Naive thymus-derived CD4-positive, alpha-beta T cell (primary cell): ENCODE measurements at regions not wholly inside any gene's neighbourhood (a gene's known extent, or its start where the extent isn't known, plus 50 kb on each side); places are given as distances from the start of the nearest gene placed in this dataset.
A peak's percentile ranks its signal among the peaks of the same experiment; 100 is the strongest.

Experiments used
- ATAC-seq: fragments of 150-1000 bp; cut with Tn5 transposase; 2 replicates; pipeline ENCODE4 v1.10.0; 2021; ENCODE audit warnings: mild to moderate bottlenecking, moderate library complexity
- CTCF ChIA-PET: fragments of 350-600 bp; sonication (Branson Sonifier 250); formaldehyde crosslinking; loops from one replicate; lab custom pipeline; 2021; ENCODE audit warnings: antibody characterized with exemption; lab: Charles Lee
- POLR2A ChIA-PET: fragments of 350-600 bp; sonication (Branson Sonifier 250); formaldehyde crosslinking; loops from one replicate; lab custom pipeline; 2021; ENCODE audit warnings: antibody characterized with exemption, inconsistent platforms; lab: Charles Lee
- DNase-seq, 9 donors: peaks; one replicate each; pipeline versions ENCODE4 v3.0.0 to v3.0.0-alpha.2; 2020 to 2022; ENCODE audit warnings: mixed read lengths in 1 of 9
- H3K27ac ChIP-seq: one replicate; pipeline ENCODE4 v1.7.0; 2013; ENCODE audit warnings: mild to moderate bottlenecking, low read depth, low read length, moderate library complexity
- H3K27me3 ChIP-seq, 2 donors: one replicate each; pipeline ENCODE4 v1.7.0; 2013; ENCODE audit warnings: low read length in 2 of 2, mild to moderate bottlenecking in 2 of 2, moderate library complexity in 2 of 2; ENCODE audit not compliant: control insufficient read depth in 2 of 2, insufficient read depth in 2 of 2
- H3K36me3 ChIP-seq, 3 experiments: 1 replicate in 2 of 3; 2 replicates in 1 of 3; pipeline ENCODE4 v1.7.0; 2013; ENCODE audit warnings: low read length in 3 of 3, mild to moderate bottlenecking in 3 of 3, moderate library complexity in 1 of 3; ENCODE audit not compliant: insufficient read depth in 3 of 3, control insufficient read depth in 2 of 3
- H3K4me1 ChIP-seq, 2 donors: one replicate each; pipeline ENCODE4 v1.7.0; 2013; ENCODE audit warnings: low read length in 2 of 2, mild to moderate bottlenecking in 2 of 2, moderate library complexity in 1 of 2; ENCODE audit not compliant: control insufficient read depth in 2 of 2, insufficient read depth in 2 of 2
- H3K4me3 ChIP-seq: 2 replicates; pipeline ENCODE4 v1.7.0; 2013; ENCODE audit warnings: mild to moderate bottlenecking, low read length
- H3K9me3 ChIP-seq, 3 experiments: 1 replicate in 2 of 3; 2 replicates in 1 of 3; pipeline ENCODE4 v1.7.0; 2013; ENCODE audit warnings: low read length in 3 of 3; ENCODE audit not compliant: control insufficient read depth in 2 of 3
- H3K27ac Mint-ChIP-seq, 9 donors: one replicate each; pipeline ENCODE4 v1.8.0; 2020 to 2022; ENCODE audit warnings: mixed read lengths in 9 of 9, mild to moderate bottlenecking in 8 of 9, moderate library complexity in 5 of 9, inconsistent platforms in 2 of 9
- H3K27me3 Mint-ChIP-seq, 5 donors: one replicate each; pipeline ENCODE4 v1.8.0; 2021 to 2022; ENCODE audit warnings: mixed read lengths in 5 of 5, mild to moderate bottlenecking in 1 of 5
- H3K36me3 Mint-ChIP-seq, 5 donors: one replicate each; pipeline ENCODE4 v1.8.0; 2020 to 2022; ENCODE audit warnings: mixed read lengths in 5 of 5, mild to moderate bottlenecking in 3 of 5, inconsistent platforms in 1 of 5
- H3K4me1 Mint-ChIP-seq, 7 donors: one replicate each; pipeline ENCODE4 v1.8.0; 2020 to 2022; ENCODE audit warnings: mixed read lengths in 7 of 7, mild to moderate bottlenecking in 3 of 7, inconsistent platforms in 1 of 7
- H3K4me3 Mint-ChIP-seq, 10 donors: one replicate each; pipeline ENCODE4 v1.8.0; 2020 to 2022; ENCODE audit warnings: mild to moderate bottlenecking in 10 of 10, mixed read lengths in 10 of 10, moderate library complexity in 6 of 10, inconsistent platforms in 2 of 10
- H3K9me3 Mint-ChIP-seq, 11 donors: one replicate each; pipeline ENCODE4 v1.8.0; 2020 to 2022; ENCODE audit warnings: mixed read lengths in 11 of 11, mild to moderate bottlenecking in 4 of 11, inconsistent platforms in 1 of 11, moderate library complexity in 1 of 11
- intact Hi-C, 2 donors: fragments of 100-400 bp; cut with micrococcal nuclease; formaldehyde crosslinking; loops; one replicate each; pipeline ENCODE4 v1.15.1; 2023

- ATAC-seq (no peak), DNase-seq (no peak)
- H3K27me3 Mint-ChIP-seq, result peaks cover 4 to 15% (median 10%) of the 10 kb centered on the region in 5 donors
- H3K36me3 ChIP-seq, result no peaks in the 10 kb centered on the region
- H3K27ac Mint-ChIP-seq, result no peak overlapping the region
- H3K9me3 Mint-ChIP-seq, result peaks cover 0 to 5% (median 0%) of the 10 kb centered on the region in 11 donors
- intact Hi-C loops, result no loop called here
- H3K27ac ChIP-seq, result no peak overlapping the region
- H3K4me1 Mint-ChIP-seq, result peaks cover 0 to 2% (median 0%) of the 10 kb centered on the region in 7 donors
- no peaks in the 10 kb centered on the region for H3K27me3 ChIP-seq
- no peaks in the 10 kb centered on the region for H3K4me1 ChIP-seq
- ChIA-PET POLR2A (no interaction called here), CTCF (no interaction called here)
- H3K36me3 Mint-ChIP-seq, result no peaks in the 10 kb centered on the region
- H3K4me3 Mint-ChIP-seq, result no peak overlapping the region
- H3K9me3 ChIP-seq, result no peaks in the 10 kb centered on the region
- H3K4me3 ChIP-seq, result no peak overlapping the region
Observed at GRCh38 chr2:126392889-126393288, 263.1 kb upstream of the GYPC start.

GRCh38 chr2:126399001-126399400, 257.0 kb upstream of the GYPC start:
- peak in 3 of 9 donors; percentile 4 to 24 (median 13) for DNase-seq
- intact Hi-C loops, result loop anchor here in 1 of 2 donors (1.0 to 5.0 kb wide), 2 partner anchors 378 to 573 kb away; no protein-coding TSS in a partner anchor
- Mint-ChIP-seq H3K27me3 (peaks cover 4 to 21% (median 14%) of the 10 kb centered on the region in 5 donors), H3K36me3 (no peaks in the 10 kb centered on the region), H3K9me3 (peaks cover 0 to 5% (median 0%) of the 10 kb centered on the region in 11 donors), H3K4me1 (peaks cover 0 to 1% (median 0%) of the 10 kb centered on the region in 7 donors), H3K4me3 (no peak overlapping the region), H3K27ac (no peak overlapping the region)
- Histone ChIP-seq H3K27me3 (no peaks in the 10 kb centered on the region), H3K36me3 (no peaks in the 10 kb centered on the region), H3K9me3 (no peaks in the 10 kb centered on the region), H3K4me3 (no peak overlapping the region), H3K4me1 (no peaks in the 10 kb centered on the region), H3K27ac (no peak overlapping the region)
- ChIA-PET CTCF (no interaction called here), POLR2A (no interaction called here)
- no peak for ATAC-seq

- POLR2A ChIA-PET, result no interaction called here
- no peaks in the 10 kb centered on the region for H3K36me3 Mint-ChIP-seq
- CTCF ChIA-PET, result no interaction called here
Observed at GRCh38 chr2:126403039-126403628, 252.8 kb upstream of the GYPC start.

GRCh38 chr2:126406267-126406666, 249.7 kb upstream of the GYPC start:
- Mint-ChIP-seq H3K4me1 (peaks cover 0 to 7% (median 1%) of the 10 kb centered on the region in 7 donors), H3K27me3 (peaks cover 0 to 11% (median 4%) of the 10 kb centered on the region in 5 donors), H3K27ac (no peak overlapping the region), H3K9me3 (peaks cover 0 to 1% (median 0%) of the 10 kb centered on the region in 11 donors), H3K4me3 (no peak overlapping the region), H3K36me3 (no peaks in the 10 kb centered on the region)
- H3K9me3 ChIP-seq, result no peaks in the 10 kb centered on the region
- no peaks in the 10 kb centered on the region for H3K27me3 ChIP-seq
- ChIA-PET POLR2A (no interaction called here), CTCF (no interaction called here)
- no peaks in the 10 kb centered on the region for H3K36me3 ChIP-seq
- no peaks in the 10 kb centered on the region for H3K4me1 ChIP-seq
- H3K27ac ChIP-seq, result no peak overlapping the region
- ATAC-seq (no peak), DNase-seq (no peak)
- no peak overlapping the region for H3K4me3 ChIP-seq
- intact Hi-C loops, result no loop called here

More at GRCh38 chr2:126403039-126403628, 252.8 kb upstream of the GYPC start:
- DNase-seq (no peak), ATAC-seq (no peak)
- Histone ChIP-seq H3K4me1 (no peaks in the 10 kb centered on the region), H3K27ac (no peak overlapping the region), H3K4me3 (no peak overlapping the region), H3K9me3 (no peaks in the 10 kb centered on the region), H3K36me3 (no peaks in the 10 kb centered on the region), H3K27me3 (no peaks in the 10 kb centered on the region)
- Mint-ChIP-seq H3K4me1 (peaks cover 0 to 1% (median 0%) of the 10 kb centered on the region in 7 donors), H3K4me3 (no peak overlapping the region), H3K27ac (no peak overlapping the region), H3K9me3 (peaks cover 0 to 1% (median 0%) of the 10 kb centered on the region in 11 donors), H3K27me3 (peaks cover 0 to 15% (median 9%) of the 10 kb centered on the region in 5 donors)
- intact Hi-C loops, result no loop called here

GRCh38 chr2:126408671-126409070, 247.3 kb upstream of the GYPC start:
- intact Hi-C loops, result no loop called here
- Histone ChIP-seq H3K36me3 (no peaks in the 10 kb centered on the region), H3K9me3 (no peaks in the 10 kb centered on the region), H3K27ac (no peak overlapping the region), H3K4me1 (peaks cover 0 to 8% of the 10 kb centered on the region in 2 donors), H3K4me3 (no peak overlapping the region), H3K27me3 (no peaks in the 10 kb centered on the region)
- H3K27me3 Mint-ChIP-seq, result peaks cover 0 to 15% (median 4%) of the 10 kb centered on the region in 5 donors
- H3K4me1 Mint-ChIP-seq, result peaks cover 5 to 28% (median 22%) of the 10 kb centered on the region in 7 donors
- no peak for ATAC-seq
- H3K36me3 Mint-ChIP-seq, result peaks cover 0 to 1% (median 0%) of the 10 kb centered on the region in 5 donors
- POLR2A ChIA-PET, result no interaction called here
- no peak for DNase-seq
- CTCF ChIA-PET, result no interaction called here
- peaks cover 0 to 1% (median 0%) of the 10 kb centered on the region in 11 donors for H3K9me3 Mint-ChIP-seq
- no peak overlapping the region for H3K4me3 Mint-ChIP-seq
- no peak overlapping the region for H3K27ac Mint-ChIP-seq

- Histone ChIP-seq H3K9me3 (no peaks in the 10 kb centered on the region), H3K4me3 (no peak overlapping the region), H3K36me3 (no peaks in the 10 kb centered on the region), H3K27me3 (no peaks in the 10 kb centered on the region), H3K27ac (no peak overlapping the region), H3K4me1 (peaks cover 0 to 8% of the 10 kb centered on the region in 2 donors)
- Mint-ChIP-seq H3K27me3 (peaks cover 0 to 19% (median 4%) of the 10 kb centered on the region in 5 donors), H3K4me1 (peaks cover 5 to 28% (median 23%) of the 10 kb centered on the region in 7 donors), H3K36me3 (peaks cover 0 to 4% (median 0%) of the 10 kb centered on the region in 5 donors), H3K4me3 (no peak overlapping the region), H3K27ac (no peak overlapping the region), H3K9me3 (peaks cover 0 to 5% (median 0%) of the 10 kb centered on the region in 11 donors)
- ATAC-seq (no peak), DNase-seq (no peak)
- ChIA-PET POLR2A (no interaction called here), CTCF (no interaction called here)
- intact Hi-C loops, result no loop called here
Observed at GRCh38 chr2:126409850-126410249, 246.1 kb upstream of the GYPC start.

- intact Hi-C loops, result no loop called here
- H3K27ac Mint-ChIP-seq, result peak overlapping the region in 7 of 9 donors; percentile 29 to 90 (median 68)
- ATAC-seq, result peak; percentile 79
Observed at GRCh38 chr2:126413079-126413478, 242.9 kb upstream of the GYPC start.

More at GRCh38 chr2:126413079-126413478, 242.9 kb upstream of the GYPC start:
- H3K27ac ChIP-seq, result no peak overlapping the region
- H3K4me3 ChIP-seq, result no peak overlapping the region
- POLR2A ChIA-PET, result no interaction called here
- no peaks in the 10 kb centered on the region for H3K27me3 ChIP-seq
- peaks cover 0 to 4% (median 0%) of the 10 kb centered on the region in 5 donors for H3K36me3 Mint-ChIP-seq
- H3K27me3 Mint-ChIP-seq, result peaks cover 0 to 21% (median 0%) of the 10 kb centered on the region in 5 donors
- peaks cover 0 to 10% (median 0%) of the 10 kb centered on the region in 11 donors for H3K9me3 Mint-ChIP-seq
- DNase-seq, result peak in 6 of 9 donors; percentile 21 to 63 (median 46)
- peaks cover 0 to 8% of the 10 kb centered on the region in 2 donors for H3K4me1 ChIP-seq
- no peaks in the 10 kb centered on the region for H3K9me3 ChIP-seq
- peak overlapping the region in 9 of 10 donors; percentile 12 to 66 (median 46) for H3K4me3 Mint-ChIP-seq
- peaks cover 7 to 28% (median 23%) of the 10 kb centered on the region in 7 donors for H3K4me1 Mint-ChIP-seq
- H3K36me3 ChIP-seq, result no peaks in the 10 kb centered on the region
- CTCF ChIA-PET, result no interaction called here
